Panc1 (cell line): ENCODE measurements at regions not wholly inside any gene's neighbourhood (a gene's known extent, or its start where the extent isn't known, plus 50 kb on each side); places are given as distances from the start of the nearest gene placed in this dataset.

Source experiments
- ATAC-seq: fragments of 200-7000 bp; cut with Tn5 transposase; 2 replicates; pipeline ENCODE4 v1.9.1; 2020; ENCODE audit warnings: mild to moderate bottlenecking, moderate library complexity
- BruUV-seq: library from RNA; stranded (reverse); fragments of 400-500 nt; replicated peaks from 2 replicates; lab custom pipeline; 2021; lab: Mats Ljungman, UMichigan
- CTCF ChIA-PET: fragments of 300-600 bp; sonication (Branson Sonifier 250); formaldehyde crosslinking; loops from one replicate; lab custom pipeline; 2022; ENCODE audit warnings: antibody characterized with exemption; lab: Charles Lee
- POLR2A ChIA-PET: fragments of 300-600 bp; sonication (Branson Sonifier 250); formaldehyde crosslinking; loops from one replicate; lab custom pipeline; 2022; ENCODE audit warnings: antibody characterized with exemption; lab: Charles Lee
- DNase-seq: peaks from one replicate; pipeline ENCODE4 v3.0.0-alpha.2; 2010; ENCODE audit warnings: low read depth, low spot score
- H3K27ac ChIP-seq: 2 replicates; pipeline ENCODE4 v1.5.1; 2011; ENCODE audit warnings: mild to moderate bottlenecking, low read length, inconsistent platforms
- H3K27me3 ChIP-seq: fragments of 200-500 bp; sonication (Bioruptor generic); 2 replicates; pipeline ENCODE4 v1.6.0; 2014; ENCODE audit warnings: low read length, inconsistent platforms; ENCODE audit not compliant: control insufficient read depth, insufficient read depth
- H3K36me3 ChIP-seq: fragments of 200-500 bp; sonication (Bioruptor generic); 2 replicates; pipeline ENCODE4 v1.5.1; 2014; ENCODE audit warnings: inconsistent platforms, mild to moderate bottlenecking, low read length, moderate library complexity; ENCODE audit not compliant: control insufficient read depth, insufficient read depth
- H3K4me1 ChIP-seq: 2 replicates; pipeline ENCODE4 v1.5.1; 2011; ENCODE audit warnings: inconsistent platforms, mild to moderate bottlenecking, low read length, moderate library complexity; ENCODE audit not compliant: control insufficient read depth, insufficient read depth
- H3K4me3 ChIP-seq, 2 experiments: 2 replicates each; pipeline ENCODE4 v1.5.1; 2011 to 2012; ENCODE audit warnings: low read depth in 2 of 2, low read length in 2 of 2, mild to moderate bottlenecking in 2 of 2, inconsistent platforms in 1 of 2, moderate library complexity in 1 of 2
- H3K9me3 ChIP-seq: fragments of 200-500 bp; sonication (Bioruptor generic); 2 replicates; pipeline ENCODE4 v1.5.1; 2014; ENCODE audit warnings: low read depth, mild to moderate bottlenecking, inconsistent platforms, low read length, moderate library complexity; ENCODE audit not compliant: control insufficient read depth, insufficient read depth
- POLR2AphosphoS5 ChIP-seq: IDR thresholded peaks from 2 replicates; pipeline ENCODE4 v1.6.1; 2012; ENCODE audit warnings: mild to moderate bottlenecking, low read depth, low read length, moderate library complexity
- REST ChIP-seq, 2 experiments: IDR thresholded peaks; 2 replicates each; pipeline ENCODE4 v1.6.1; 2011 to 2012; ENCODE audit warnings: low read depth in 2 of 2, control low read depth in 1 of 2, low read length in 1 of 2, mild to moderate bottlenecking in 1 of 2, moderate library complexity in 1 of 2; ENCODE audit not compliant: insufficient read depth in 1 of 2
- SIN3A ChIP-seq: IDR thresholded peaks from 2 replicates; pipeline ENCODE4 v1.6.1; 2012; ENCODE audit warnings: low read depth, mild to moderate bottlenecking, low read length, moderate library complexity, borderline replicate concordance; ENCODE audit not compliant: insufficient read depth
- TCF7L2 ChIP-seq: IDR thresholded peaks from 2 replicates; pipeline ENCODE4 v1.6.1; 2011; ENCODE audit warnings: mild to moderate bottlenecking, low read depth, low read length, inconsistent platforms
- in situ Hi-C: cut with HindIII; loops from 2 replicates; pipeline ENCODE4 v1.10.0; 2016; ENCODE audit warnings: low sequenced_read_pairs, low pct_unique_long_range_greater_than_20kb
- intact Hi-C: fragments of 100-400 bp; cut with micrococcal nuclease; formaldehyde crosslinking; loops from one replicate; pipeline ENCODE4 v1.10.0; 2022; ENCODE audit not compliant: unreplicated experiment
- TF ChIP-seq, protein P1 (sequence below): fragments of 450-650 bp; IDR thresholded peaks from 2 replicates; pipeline ENCODE4 v1.5.1; 2017; ENCODE audit warnings: mild to moderate bottlenecking

- Histone ChIP-seq H3K4me1 (no peaks in the 10 kb centered on the region), H3K36me3 (no peaks in the 10 kb centered on the region), H3K27ac (no peak overlapping the region), H3K4me3 (no peak overlapping the region), H3K27me3 (no peaks in the 10 kb centered on the region), H3K9me3 (no peaks in the 10 kb centered on the region)
- intact Hi-C loops (no loop called here), in situ Hi-C loops (no loop called here)
- POLR2A ChIA-PET = no interaction called here
- ATAC-seq = no peak
- BruUV-seq = no TSS peak
- CTCF ChIA-PET = no interaction called here
- no peak for DNase-seq
- TF ChIP-seq TCF7L2 = no peak
- no peak for TF ChIP-seq POLR2AphosphoS5
- no peak for TF ChIP-seq SIN3A
- TF ChIP-seq, protein P1, sequence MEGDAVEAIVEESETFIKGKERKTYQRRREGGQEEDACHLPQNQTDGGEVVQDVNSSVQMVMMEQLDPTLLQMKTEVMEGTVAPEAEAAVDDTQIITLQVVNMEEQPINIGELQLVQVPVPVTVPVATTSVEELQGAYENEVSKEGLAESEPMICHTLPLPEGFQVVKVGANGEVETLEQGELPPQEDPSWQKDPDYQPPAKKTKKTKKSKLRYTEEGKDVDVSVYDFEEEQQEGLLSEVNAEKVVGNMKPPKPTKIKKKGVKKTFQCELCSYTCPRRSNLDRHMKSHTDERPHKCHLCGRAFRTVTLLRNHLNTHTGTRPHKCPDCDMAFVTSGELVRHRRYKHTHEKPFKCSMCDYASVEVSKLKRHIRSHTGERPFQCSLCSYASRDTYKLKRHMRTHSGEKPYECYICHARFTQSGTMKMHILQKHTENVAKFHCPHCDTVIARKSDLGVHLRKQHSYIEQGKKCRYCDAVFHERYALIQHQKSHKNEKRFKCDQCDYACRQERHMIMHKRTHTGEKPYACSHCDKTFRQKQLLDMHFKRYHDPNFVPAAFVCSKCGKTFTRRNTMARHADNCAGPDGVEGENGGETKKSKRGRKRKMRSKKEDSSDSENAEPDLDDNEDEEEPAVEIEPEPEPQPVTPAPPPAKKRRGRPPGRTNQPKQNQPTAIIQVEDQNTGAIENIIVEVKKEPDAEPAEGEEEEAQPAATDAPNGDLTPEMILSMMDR = no peak
- no peak for TF ChIP-seq REST (IDR thresholded peaks at IDR 0.05; ENCODE audit: insufficient read depth in 1 of 2, low read depth in 2 of 2, low read length in 1 of 2)
Measured at GRCh38 chr5:117624201-117624600, 1049.6 kb upstream of the SEMA6A start.

DNA sequence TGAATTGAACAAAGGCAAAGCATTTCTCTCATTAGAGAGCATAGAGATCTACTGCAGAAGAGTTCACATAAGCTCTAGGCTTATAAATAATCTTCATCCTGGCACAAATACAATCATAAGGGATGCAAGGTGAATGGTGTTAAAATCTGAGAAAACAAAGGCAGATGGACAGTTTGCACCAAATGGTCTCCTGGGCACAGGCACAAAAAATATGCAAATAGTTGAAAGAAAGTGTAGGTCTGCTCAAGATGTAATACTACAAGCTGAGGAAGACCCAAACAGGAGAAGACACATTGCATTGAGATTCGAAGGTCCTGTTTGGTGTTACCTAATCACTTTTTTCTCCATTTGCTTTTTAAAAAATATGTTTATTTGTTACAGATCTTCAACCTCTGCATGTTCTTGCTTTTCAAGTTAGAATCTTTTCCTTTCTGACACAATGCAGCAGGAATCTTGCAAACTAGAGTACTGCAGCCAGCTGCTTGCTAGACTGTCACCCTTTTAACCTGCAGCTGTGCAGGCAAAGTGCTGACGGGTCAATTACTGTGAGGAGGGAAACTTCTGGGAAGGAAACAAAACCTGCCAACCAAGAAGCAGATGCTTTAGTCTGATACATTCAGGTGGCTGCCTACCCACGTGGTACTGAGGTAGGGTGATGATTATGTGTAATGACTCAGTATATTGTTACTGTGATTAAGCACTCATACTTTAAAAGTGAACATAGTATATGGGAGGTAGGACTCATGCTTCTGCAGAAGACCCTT lies 1048.6 kb upstream of the SEMA6A start:
- intact Hi-C loops = no loop called here

More for the DNA sequence above, 1048.6 kb upstream of the SEMA6A start:
- no peaks in the 10 kb centered on the region for H3K9me3 ChIP-seq
- no peaks in the 10 kb centered on the region for H3K36me3 ChIP-seq
- ATAC-seq (no peak), DNase-seq (no peak)
- BruUV-seq = no TSS peak
- ChIA-PET CTCF (no interaction called here), POLR2A (no interaction called here)
- TF ChIP-seq SIN3A (no peak), POLR2AphosphoS5 (no peak), REST (IDR thresholded peaks at IDR 0.05; ENCODE audit: insufficient read depth in 1 of 2, low read depth in 2 of 2, low read length in 1 of 2) (no peak), TCF7L2 (no peak)
- TF ChIP-seq, protein P1 = no peak
- H3K4me1 ChIP-seq = no peaks in the 10 kb centered on the region
- H3K4me3 ChIP-seq = no peak overlapping the region
- no peaks in the 10 kb centered on the region for H3K27me3 ChIP-seq
- in situ Hi-C loops = no loop called here
- H3K27ac ChIP-seq = no peak overlapping the region
